ES-I3 (cell line): ENCODE measurements at regions not wholly inside any gene's neighbourhood (a gene's known extent, or its start where the extent isn't known, plus 50 kb on each side); places are given as distances from the start of the nearest gene placed in this dataset.
"Not testable (repeated sequence)": the region's sequence is repeated elsewhere in the genome, so short reads cannot be mapped to it uniquely, and the experiment has no call there.

Experiments
- H3K36me3 ChIP-seq: 2 replicates; pipeline ENCODE4 v1.6.1; 2013; ENCODE audit warnings: mild to moderate bottlenecking, low read length, control low read depth, moderate library complexity; ENCODE audit not compliant: insufficient read depth
- H3K4me1 ChIP-seq: 2 replicates; pipeline ENCODE4 v1.6.1; 2013; ENCODE audit warnings: mild to moderate bottlenecking, control low read depth, low read length; ENCODE audit not compliant: insufficient read depth
- H3K9ac ChIP-seq: 2 replicates; pipeline ENCODE4 v1.6.1; 2013; ENCODE audit warnings: low read depth, mild to moderate bottlenecking, low read length, moderate library complexity
- H3K9me3 ChIP-seq: 2 replicates; pipeline ENCODE4 v1.6.1; 2013; ENCODE audit warnings: mild to moderate bottlenecking, low read length, moderate library complexity; ENCODE audit not compliant: control insufficient read depth, insufficient read depth

DNA sequence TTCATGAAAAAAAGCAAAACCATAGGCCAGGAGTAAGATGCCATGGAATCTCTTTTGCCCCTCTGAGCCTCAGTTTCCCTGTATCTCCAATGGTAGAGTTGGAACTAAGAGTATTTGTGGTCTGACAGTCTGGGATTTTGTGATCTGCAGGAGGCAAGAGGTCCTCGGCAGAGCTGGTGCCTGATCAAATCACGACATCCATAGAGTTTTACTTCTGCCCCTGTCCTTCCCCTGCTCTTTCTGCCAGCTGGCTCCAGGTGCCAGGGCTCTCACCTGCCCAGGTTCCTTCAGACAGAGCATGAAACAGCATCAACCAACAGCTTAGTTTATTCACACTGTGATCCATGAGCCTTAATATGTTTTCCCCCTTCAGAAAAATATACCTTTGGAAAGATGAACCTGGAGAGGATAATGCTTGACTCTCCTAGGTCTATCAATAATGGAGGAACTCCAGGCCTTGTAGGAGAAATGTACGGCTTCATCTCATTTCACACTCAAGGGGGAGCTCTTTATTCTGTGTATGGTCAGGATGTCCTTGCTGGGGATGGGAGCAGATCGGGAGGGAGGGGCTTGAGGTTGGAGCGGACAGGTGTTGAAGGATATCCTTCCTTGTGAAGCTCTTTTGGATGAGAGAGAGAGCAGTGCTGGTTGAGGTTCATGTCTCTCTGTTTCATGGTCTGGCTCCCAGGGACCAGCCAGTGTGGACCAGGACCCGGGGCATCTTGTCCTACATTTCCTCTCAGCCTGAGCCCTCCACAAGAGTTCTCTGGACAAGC lies 309.9 kb downstream of the RPLP1 start:
- no peak overlapping the region for H3K9ac ChIP-seq
- H3K36me3 ChIP-seq, result no peaks in the 10 kb centered on the region
- H3K9me3 ChIP-seq, result no peaks in the 10 kb centered on the region; the same call in 1 of the 2 replicates
- H3K4me1 ChIP-seq, result peaks cover 3% of the 10 kb centered on the region; the same call in 1 of the 2 replicates

DNA sequence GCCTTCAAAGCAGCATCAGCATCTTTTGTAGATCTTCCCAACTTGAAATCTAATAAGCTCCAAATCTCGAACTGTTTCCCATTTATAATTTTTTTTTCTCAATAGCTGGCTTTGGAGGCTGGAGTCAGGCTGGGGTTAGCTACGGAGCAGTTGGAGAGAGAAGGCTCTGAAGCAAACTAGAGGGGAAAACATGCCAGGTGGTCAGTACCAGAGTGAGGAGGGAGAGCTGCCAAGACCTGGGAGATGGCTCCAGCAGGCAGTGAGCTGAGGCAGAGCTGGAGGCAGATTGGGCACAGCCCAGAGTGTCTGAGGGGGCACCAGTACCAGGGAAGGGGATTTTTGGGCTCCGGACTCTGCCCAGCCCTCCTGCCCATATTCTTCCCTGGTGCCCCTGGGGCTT lies 311.2 kb downstream of the RPLP1 start:
- H3K9me3 ChIP-seq, result no peaks in the 10 kb centered on the region; the same call in 1 of the 2 replicates
- no peak overlapping the region for H3K9ac ChIP-seq
- H3K36me3 ChIP-seq, result no peaks in the 10 kb centered on the region
- peaks cover 3% of the 10 kb centered on the region; the same call in 1 of the 2 replicates for H3K4me1 ChIP-seq

DNA sequence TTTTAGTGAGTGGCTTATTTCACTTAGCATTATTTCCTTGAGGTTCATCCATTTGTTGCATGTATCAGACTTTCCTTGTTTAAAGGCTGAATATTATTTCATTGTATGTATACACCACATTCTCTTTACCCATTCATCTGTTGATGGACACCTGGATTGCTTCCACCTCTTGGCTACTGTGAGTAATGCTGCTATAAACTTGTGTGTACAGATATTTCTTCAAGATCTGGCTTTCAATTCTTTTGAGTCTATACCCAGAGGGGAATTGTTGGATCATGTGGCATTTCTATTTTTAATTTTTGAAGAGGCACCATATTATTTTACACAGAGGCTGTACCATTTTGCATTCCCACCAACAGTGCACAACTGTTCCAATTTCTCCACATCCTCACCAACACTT lies 313.5 kb downstream of the RPLP1 start:
- Histone ChIP-seq H3K9me3 (no peaks in the 10 kb centered on the region; the same call in 1 of the 2 replicates), H3K36me3 (no peaks in the 10 kb centered on the region), H3K9ac (no peak overlapping the region), H3K4me1 (no peaks in the 10 kb centered on the region)

GRCh38 chr15:69767191-69767590 lies 314.6 kb downstream of the RPLP1 start:
- H3K4me1 ChIP-seq, result no peaks in the 10 kb centered on the region
- H3K36me3 ChIP-seq, result no peaks in the 10 kb centered on the region
- no peak overlapping the region for H3K9ac ChIP-seq

DNA sequence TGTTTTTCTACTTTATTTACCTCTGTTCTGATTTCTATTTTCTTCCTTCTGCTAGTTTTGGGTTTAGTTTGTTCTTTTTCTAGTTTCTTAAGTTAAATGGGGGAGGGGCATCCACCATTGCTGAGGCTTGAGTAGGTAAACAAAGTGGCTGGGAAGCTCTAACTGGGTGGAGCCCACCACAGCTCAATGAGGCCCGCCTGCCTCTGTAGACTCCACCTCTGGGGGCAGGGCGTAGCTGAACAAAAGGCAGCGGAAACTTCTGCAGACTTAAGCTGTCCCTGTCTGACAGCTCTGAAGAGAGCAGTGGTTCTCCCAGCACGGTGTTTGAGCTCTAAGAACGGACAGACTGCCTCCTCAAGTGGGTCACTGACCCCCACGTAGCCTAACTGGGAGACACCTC lies 316.7 kb downstream of the RPLP1 start:
- not testable (repeated sequence) for H3K9me3 ChIP-seq, H3K36me3 ChIP-seq, H3K4me1 ChIP-seq, H3K9ac ChIP-seq

More at GRCh38 chr15:69767191-69767590, 314.6 kb downstream of the RPLP1 start:
- H3K9me3 ChIP-seq, result no peaks in the 10 kb centered on the region; the same call in 1 of the 2 replicates

DNA sequence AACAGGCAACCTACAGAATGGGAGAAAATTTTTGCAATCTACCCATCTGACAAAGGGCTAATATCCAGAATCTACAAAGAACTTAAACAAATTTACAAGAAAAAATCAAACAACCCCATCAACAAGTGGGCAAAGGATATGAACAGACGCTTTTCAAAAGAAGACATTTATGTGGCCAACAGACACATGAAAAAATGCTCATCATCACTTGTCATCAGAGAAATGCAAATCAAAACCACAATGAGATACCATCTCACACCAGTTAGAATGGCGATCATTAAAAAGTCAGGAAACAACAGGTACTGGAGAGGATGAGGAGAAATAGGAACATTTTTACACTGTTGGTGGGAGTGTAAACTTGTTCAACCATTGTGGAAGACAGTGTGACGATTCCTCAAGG lies 321.6 kb downstream of the RPLP1 start:
- not testable (repeated sequence) for H3K4me1 ChIP-seq, H3K36me3 ChIP-seq, H3K9ac ChIP-seq, H3K9me3 ChIP-seq

DNA sequence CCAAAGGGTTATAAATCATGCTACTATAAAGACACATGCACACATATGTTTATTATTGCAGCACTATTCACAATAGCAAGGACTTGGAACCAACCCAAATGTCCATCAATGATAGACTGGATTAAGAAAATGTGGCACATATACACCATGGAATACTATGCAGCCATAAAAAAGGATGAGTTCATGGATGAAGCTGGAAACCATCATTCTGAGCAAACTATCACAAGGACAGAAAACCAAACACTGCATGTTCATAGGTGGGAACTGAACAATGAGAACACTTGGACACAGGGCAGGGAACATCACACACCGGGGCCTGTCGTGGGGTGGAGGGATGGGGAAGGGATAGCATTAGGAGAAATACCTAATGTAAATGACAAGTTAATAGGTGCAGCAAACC lies 322.1 kb downstream of the RPLP1 start:
- not testable (repeated sequence) for H3K9ac ChIP-seq, H3K36me3 ChIP-seq, H3K4me1 ChIP-seq, H3K9me3 ChIP-seq

DNA sequence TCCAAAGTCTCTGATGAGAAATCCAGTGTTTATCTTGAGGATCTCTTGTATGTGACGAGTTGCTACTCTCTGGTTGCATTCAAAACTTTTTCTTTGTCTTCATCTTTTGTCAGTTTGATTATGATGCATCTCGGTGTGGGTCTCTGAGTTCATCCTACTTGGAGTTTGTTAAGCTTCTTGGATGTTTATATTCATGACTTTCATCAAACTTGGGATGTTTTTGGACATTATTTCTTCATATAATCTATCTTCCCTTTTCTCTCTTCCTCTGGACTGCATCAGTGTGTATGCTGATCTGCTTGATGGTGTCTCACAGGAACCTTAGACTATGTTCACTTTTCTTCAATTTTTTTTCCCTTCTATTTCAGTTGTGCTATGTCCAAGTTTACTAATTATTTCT lies 320.4 kb downstream of the TLE3 start:
- no peaks in the 10 kb centered on the region for H3K36me3 ChIP-seq
- peaks cover 5% of the 10 kb centered on the region for H3K4me1 ChIP-seq
- H3K9ac ChIP-seq, result no peak overlapping the region
- no peaks in the 10 kb centered on the region; the same call in 1 of the 2 replicates for H3K9me3 ChIP-seq

DNA sequence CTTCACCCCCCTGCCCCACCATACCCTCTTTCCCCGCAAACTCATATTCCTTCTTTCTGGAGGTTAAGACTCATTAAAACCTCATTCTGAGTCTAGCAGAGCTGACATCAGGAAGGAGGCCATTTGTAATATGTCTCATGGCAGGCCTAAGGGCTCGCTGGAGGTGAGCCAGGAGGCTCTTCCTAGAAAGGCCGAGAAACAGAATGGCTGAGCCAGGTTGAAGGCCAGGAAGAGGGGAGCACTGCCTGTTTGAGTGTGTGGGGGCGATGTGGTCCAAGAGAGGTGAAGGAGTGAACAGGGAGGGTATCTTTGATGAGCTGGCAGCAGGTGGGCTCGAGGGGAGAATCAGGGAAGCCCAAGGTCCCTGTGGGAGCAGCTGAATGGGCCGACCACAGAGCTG lies 317.3 kb downstream of the TLE3 start:
- Histone ChIP-seq H3K36me3 (no peaks in the 10 kb centered on the region), H3K4me1 (peaks cover 5% of the 10 kb centered on the region), H3K9ac (no peak overlapping the region), H3K9me3 (no peaks in the 10 kb centered on the region; the same call in 1 of the 2 replicates)

DNA sequence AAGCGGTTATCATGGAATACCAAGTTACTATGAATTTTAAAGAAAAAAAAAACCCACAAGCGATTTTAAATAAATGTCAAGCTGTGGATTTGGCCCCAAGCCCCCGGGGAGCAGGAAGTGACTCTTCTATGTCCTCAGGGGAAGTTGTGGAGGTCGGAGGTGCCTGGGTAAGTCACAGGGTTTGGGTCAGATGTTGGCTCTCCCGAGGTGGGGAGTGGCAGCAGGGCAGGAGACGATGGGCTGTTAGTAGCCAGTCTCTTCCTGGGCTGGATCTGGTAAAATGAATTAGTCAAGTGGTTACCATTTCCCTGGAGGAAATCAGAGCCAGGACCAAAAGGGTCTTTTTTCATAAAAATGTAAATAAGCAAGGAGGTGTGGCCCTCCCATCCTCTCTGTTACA lies 316.7 kb downstream of the TLE3 start:
- no peaks in the 10 kb centered on the region for H3K36me3 ChIP-seq
- no peak overlapping the region for H3K9ac ChIP-seq
- H3K4me1 ChIP-seq, result peaks cover 5% of the 10 kb centered on the region
- no peaks in the 10 kb centered on the region; the same call in 1 of the 2 replicates for H3K9me3 ChIP-seq

DNA sequence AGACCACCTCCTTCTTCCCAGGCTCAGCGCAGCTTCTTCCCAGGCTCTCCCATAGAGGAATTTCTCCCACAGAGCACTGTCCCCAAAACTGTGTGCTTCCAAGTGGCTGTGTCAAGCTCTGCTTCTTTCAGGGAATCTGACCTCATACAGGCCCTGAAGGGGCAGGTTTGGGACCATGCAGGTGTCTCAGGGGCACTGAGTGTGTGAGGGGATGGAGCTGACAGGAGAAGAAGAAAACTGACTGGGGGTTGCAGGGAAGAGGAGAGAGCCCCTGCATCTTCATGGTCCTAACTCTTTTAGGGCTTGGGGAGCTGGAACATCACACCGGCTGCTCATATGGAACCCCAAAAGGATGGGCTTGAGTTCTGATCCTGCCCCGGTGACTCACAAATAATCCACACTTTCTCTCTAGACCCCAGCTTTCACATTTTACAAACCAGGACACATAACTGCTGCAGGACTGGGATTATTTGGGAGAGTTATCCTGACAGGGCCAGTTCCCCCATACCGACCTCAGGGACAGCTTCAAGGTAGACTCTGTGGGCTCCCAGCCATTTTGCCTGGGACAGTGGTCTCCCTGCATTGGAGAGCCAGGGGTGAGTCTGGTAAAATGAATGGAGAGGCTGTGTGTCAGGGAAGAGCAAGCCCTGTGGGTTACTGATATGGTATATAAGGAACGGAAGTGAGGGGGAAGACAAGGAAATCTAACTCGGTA lies 316.1 kb downstream of the TLE3 start:
- Histone ChIP-seq H3K9me3 (no peaks in the 10 kb centered on the region; the same call in 1 of the 2 replicates), H3K4me1 (peaks cover 5% of the 10 kb centered on the region), H3K36me3 (no peaks in the 10 kb centered on the region), H3K9ac (no peak overlapping the region)

- no peaks in the 10 kb centered on the region for H3K36me3 ChIP-seq
- no peak overlapping the region for H3K9ac ChIP-seq
- H3K4me1 ChIP-seq, result peaks cover 5% of the 10 kb centered on the region
- H3K9me3 ChIP-seq, result no peaks in the 10 kb centered on the region; the same call in 1 of the 2 replicates
These were observed 315.5 kb downstream of the TLE3 start for GRCh38 chr15:69782139-69782658.

GRCh38 chr15:69782809-69783208 lies 314.9 kb downstream of the TLE3 start:
- H3K9me3 ChIP-seq, result no peaks in the 10 kb centered on the region
- peaks cover 5% of the 10 kb centered on the region for H3K4me1 ChIP-seq
- H3K9ac ChIP-seq, result no peak overlapping the region
- H3K36me3 ChIP-seq, result no peaks in the 10 kb centered on the region

DNA sequence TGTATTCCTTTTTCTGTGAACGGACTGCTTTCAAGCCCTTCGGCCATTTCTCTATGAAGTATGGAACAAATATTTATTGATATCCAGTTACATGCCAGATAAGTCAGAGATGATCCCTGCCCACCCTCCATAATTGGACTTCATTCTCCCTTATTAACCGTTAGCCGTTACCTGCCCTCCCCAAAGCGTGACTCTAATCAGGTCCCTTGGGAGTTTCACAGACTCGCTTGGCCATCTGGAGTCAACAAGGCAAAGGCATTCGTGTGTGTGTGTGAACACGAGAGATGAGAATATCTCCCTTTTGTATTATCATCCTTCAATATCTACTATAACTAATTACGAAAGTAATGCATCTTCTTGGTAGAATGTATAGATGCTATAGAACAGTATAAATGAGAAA lies 314.5 kb downstream of the TLE3 start:
- Histone ChIP-seq H3K36me3 (no peaks in the 10 kb centered on the region), H3K4me1 (peaks cover 5% of the 10 kb centered on the region), H3K9me3 (no peaks in the 10 kb centered on the region), H3K9ac (no peak overlapping the region)
